DOHH2 (cell line): ENCODE measurements at regions not wholly inside any gene's neighbourhood (a gene's known extent, or its start where the extent isn't known, plus 50 kb on each side); places are given as distances from the start of the nearest gene placed in this dataset.

ENCODE experiments used
- CTCF ChIP-seq: fragments of 200-600 bp; sonication (generic); IDR thresholded peaks from one replicate; pipeline ENCODE4 v1.5.1; 2014; ENCODE audit warnings: antibody characterized with exemption, mild to moderate bottlenecking, low read depth, low read length; ENCODE audit not compliant: poor library complexity, severe bottlenecking
- EZH2phosphoT487 ChIP-seq: fragments of 200-600 bp; sonication (generic); IDR thresholded peaks from 2 replicates; pipeline ENCODE4 v1.6.1; 2017; ENCODE audit warnings: borderline replicate concordance, mild to moderate bottlenecking, antibody characterized with exemption, low read length, moderate library complexity, mixed read lengths

- TF ChIP-seq CTCF (no peak), EZH2phosphoT487 (no peak)
Observed at GRCh38 chr5:163221581-163221980, 215.8 kb upstream of the CCNG1 start.
